ENCODE measurements at regions not wholly inside any gene's neighbourhood (a gene's known extent, or its start where the extent isn't known, plus 50 kb on each side); places are given as distances from the start of the nearest gene placed in this dataset.

DNA sequence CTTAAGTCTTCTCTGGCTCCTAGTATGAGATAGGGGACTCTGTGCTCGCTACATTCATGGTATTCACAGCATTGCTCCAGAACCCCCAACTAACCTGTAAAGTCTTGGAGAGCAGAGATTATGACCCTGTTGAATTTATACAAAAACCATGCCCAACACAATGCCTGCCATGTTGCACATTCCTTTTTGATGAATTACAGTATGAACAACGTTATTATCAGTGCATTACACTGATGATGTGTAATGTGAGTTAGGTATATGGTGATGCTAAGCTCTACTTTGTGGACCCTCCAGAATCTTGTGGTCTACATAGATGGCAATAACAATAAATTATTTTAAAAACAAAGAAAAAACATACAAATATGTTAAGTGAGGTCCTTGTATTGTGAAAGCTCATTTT is 64.3 kb downstream of the EOMES start:
- Histone ChIP-seq H3K9me2 (replicated peaks; ENCODE audit: low read depth, low read length) (no peaks in the 10 kb centered on the region), H4K20me1 (ENCODE audit: insufficient read depth, low read length, poor library complexity, severe bottlenecking) (no peaks in the 10 kb centered on the region), H3K79me2 (ENCODE audit: insufficient read depth, low read length) (no peaks in the 10 kb centered on the region), H3K9ac (ENCODE audit: low read depth, low read length, poor library complexity, severe bottlenecking) (no peak overlapping the region), H3K9me3 (ENCODE audit: insufficient read depth, low read depth, low read length) (no peaks in the 10 kb centered on the region), H3K36me3 (ENCODE audit: insufficient read depth, low read length) (no peaks in the 10 kb centered on the region), H3K4me2 (ENCODE audit: low read depth, low read length, poor library complexity, severe bottlenecking) (no peak overlapping the region), H3F3A (ENCODE audit: low read depth) (no peaks in the 10 kb centered on the region), H3K27me3 (ENCODE audit: insufficient read depth, low read length, poor library complexity, severe bottlenecking) (no peaks in the 10 kb centered on the region), H3K4me3 (ENCODE audit: low read length, poor library complexity, severe bottlenecking) (no peak overlapping the region), H2AFZ (ENCODE audit: low read length) (no peak overlapping the region), H3K4me1 (ENCODE audit: insufficient read depth, low read length, poor library complexity, severe bottlenecking) (no peaks in the 10 kb centered on the region)
- TF ChIP-seq, protein P1, sequence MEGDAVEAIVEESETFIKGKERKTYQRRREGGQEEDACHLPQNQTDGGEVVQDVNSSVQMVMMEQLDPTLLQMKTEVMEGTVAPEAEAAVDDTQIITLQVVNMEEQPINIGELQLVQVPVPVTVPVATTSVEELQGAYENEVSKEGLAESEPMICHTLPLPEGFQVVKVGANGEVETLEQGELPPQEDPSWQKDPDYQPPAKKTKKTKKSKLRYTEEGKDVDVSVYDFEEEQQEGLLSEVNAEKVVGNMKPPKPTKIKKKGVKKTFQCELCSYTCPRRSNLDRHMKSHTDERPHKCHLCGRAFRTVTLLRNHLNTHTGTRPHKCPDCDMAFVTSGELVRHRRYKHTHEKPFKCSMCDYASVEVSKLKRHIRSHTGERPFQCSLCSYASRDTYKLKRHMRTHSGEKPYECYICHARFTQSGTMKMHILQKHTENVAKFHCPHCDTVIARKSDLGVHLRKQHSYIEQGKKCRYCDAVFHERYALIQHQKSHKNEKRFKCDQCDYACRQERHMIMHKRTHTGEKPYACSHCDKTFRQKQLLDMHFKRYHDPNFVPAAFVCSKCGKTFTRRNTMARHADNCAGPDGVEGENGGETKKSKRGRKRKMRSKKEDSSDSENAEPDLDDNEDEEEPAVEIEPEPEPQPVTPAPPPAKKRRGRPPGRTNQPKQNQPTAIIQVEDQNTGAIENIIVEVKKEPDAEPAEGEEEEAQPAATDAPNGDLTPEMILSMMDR (conservative IDR thresholded peaks at IDR 0.05; ENCODE audit: low read length), result no peak
- TF ChIP-seq EZH2phosphoT487 (IDR thresholded peaks at IDR 0.05; ENCODE audit: borderline replicate concordance), result no peak

DNA sequence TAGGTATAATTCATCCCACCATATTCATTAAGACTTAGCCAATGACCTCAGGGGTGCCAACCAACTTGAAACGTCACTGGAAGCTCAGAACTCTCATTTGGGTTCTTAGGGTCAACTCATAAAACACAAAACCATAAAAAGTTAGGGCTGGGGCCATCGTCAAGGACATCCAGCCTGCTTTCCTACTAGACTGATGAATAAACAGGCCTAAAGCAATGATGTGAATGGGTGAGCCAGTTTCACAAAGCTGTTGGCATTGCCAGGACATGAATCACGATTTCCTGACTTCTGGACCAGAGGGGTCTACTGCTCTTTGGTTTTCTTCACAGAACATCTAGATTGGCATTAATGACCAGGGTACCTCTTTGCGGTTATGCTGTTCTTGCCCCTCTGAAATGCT is 64.7 kb downstream of the EOMES start:
- no peak overlapping the region for H3K4me3 ChIP-seq (ENCODE audit: low read length, poor library complexity, severe bottlenecking)
- no peaks in the 10 kb centered on the region for H3K9me2 ChIP-seq (replicated peaks; ENCODE audit: low read depth, low read length)
- no peak overlapping the region for H3K4me2 ChIP-seq (ENCODE audit: low read depth, low read length, poor library complexity, severe bottlenecking)
- H2AFZ ChIP-seq (ENCODE audit: low read length), result no peak overlapping the region
- H3K36me3 ChIP-seq (ENCODE audit: insufficient read depth, low read length), result no peaks in the 10 kb centered on the region
- no peaks in the 10 kb centered on the region for H3F3A ChIP-seq (ENCODE audit: low read depth)
- no peaks in the 10 kb centered on the region for H3K9me3 ChIP-seq (ENCODE audit: insufficient read depth, low read depth, low read length)
- H4K20me1 ChIP-seq (ENCODE audit: insufficient read depth, low read length, poor library complexity, severe bottlenecking), result no peaks in the 10 kb centered on the region
- H3K4me1 ChIP-seq (ENCODE audit: insufficient read depth, low read length, poor library complexity, severe bottlenecking), result no peaks in the 10 kb centered on the region
- no peaks in the 10 kb centered on the region for H3K27me3 ChIP-seq (ENCODE audit: insufficient read depth, low read length, poor library complexity, severe bottlenecking)
- H3K79me2 ChIP-seq (ENCODE audit: insufficient read depth, low read length), result no peaks in the 10 kb centered on the region
- H3K9ac ChIP-seq (ENCODE audit: low read depth, low read length, poor library complexity, severe bottlenecking), result no peak overlapping the region
- TF ChIP-seq EZH2phosphoT487 (IDR thresholded peaks at IDR 0.05; ENCODE audit: borderline replicate concordance), result no peak
- TF ChIP-seq, protein P1 (conservative IDR thresholded peaks at IDR 0.05; ENCODE audit: low read length), result no peak

DNA sequence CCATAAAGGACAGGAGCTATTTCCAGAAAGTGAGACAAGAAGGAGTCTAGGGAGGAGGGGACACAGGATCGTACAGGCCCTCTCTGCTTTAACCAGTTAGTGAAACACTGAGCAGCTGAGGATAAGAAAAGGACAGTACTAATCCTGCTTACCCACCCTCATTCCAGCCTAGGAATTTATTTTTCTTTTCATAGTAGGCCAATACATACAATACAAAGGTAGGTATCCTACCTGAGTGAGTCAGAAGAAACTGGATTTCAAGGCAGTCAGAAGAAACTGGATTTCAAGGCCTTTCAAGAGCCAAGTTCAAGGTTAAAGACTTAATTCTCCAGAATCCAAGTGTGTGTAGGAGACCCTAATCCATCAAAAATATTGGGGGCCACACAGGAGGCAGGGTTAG is 65.3 kb downstream of the EOMES start:
- no peaks in the 10 kb centered on the region for H3K27me3 ChIP-seq (ENCODE audit: insufficient read depth, low read length, poor library complexity, severe bottlenecking)
- TF ChIP-seq, protein P1 (conservative IDR thresholded peaks at IDR 0.05; ENCODE audit: low read length), result no peak
- TF ChIP-seq EZH2phosphoT487 (IDR thresholded peaks at IDR 0.05; ENCODE audit: borderline replicate concordance), result no peak
- no peaks in the 10 kb centered on the region for H3K9me2 ChIP-seq (replicated peaks; ENCODE audit: low read depth, low read length)
- no peak overlapping the region for H3K9ac ChIP-seq (ENCODE audit: low read depth, low read length, poor library complexity, severe bottlenecking)
- H3K4me3 ChIP-seq (ENCODE audit: low read length, poor library complexity, severe bottlenecking), result no peak overlapping the region
- no peaks in the 10 kb centered on the region for H3K36me3 ChIP-seq (ENCODE audit: insufficient read depth, low read length)
- H3K4me1 ChIP-seq (ENCODE audit: insufficient read depth, low read length, poor library complexity, severe bottlenecking), result no peaks in the 10 kb centered on the region
- no peaks in the 10 kb centered on the region for H3K9me3 ChIP-seq (ENCODE audit: insufficient read depth, low read depth, low read length)
- no peak overlapping the region for H3K4me2 ChIP-seq (ENCODE audit: low read depth, low read length, poor library complexity, severe bottlenecking)
- no peak overlapping the region for H2AFZ ChIP-seq (ENCODE audit: low read length)
- no peaks in the 10 kb centered on the region for H3K79me2 ChIP-seq (ENCODE audit: insufficient read depth, low read length)
- no peaks in the 10 kb centered on the region for H4K20me1 ChIP-seq (ENCODE audit: insufficient read depth, low read length, poor library complexity, severe bottlenecking)
- H3F3A ChIP-seq (ENCODE audit: low read depth), result no peaks in the 10 kb centered on the region
